Trophoblast cell (in vitro differentiated cells and primary cell): ENCODE measurements at regions not wholly inside any gene's neighbourhood (a gene's known extent, or its start where the extent isn't known, plus 50 kb on each side); places are given as distances from the start of the nearest gene placed in this dataset.
A peak's percentile ranks its signal among the peaks of the same experiment; 100 is the strongest.

Experiments
- DNase-seq, 2 donors: peaks; one replicate each; pipeline ENCODE4 v3.0.0-alpha.2; 2016
- H2AFZ ChIP-seq: 2 replicates; pipeline ENCODE4 v1.6.1; 2013; ENCODE audit warnings: low read length, moderate library complexity, mild to moderate bottlenecking; ENCODE audit not compliant: insufficient read depth, poor library complexity
- H2AK5ac ChIP-seq: 2 replicates; pipeline ENCODE4 v1.6.1; 2013; ENCODE audit warnings: mild to moderate bottlenecking, low read length
- H2BK120ac ChIP-seq: 2 replicates; pipeline ENCODE4 v1.6.1; 2013; ENCODE audit warnings: low read length, mild to moderate bottlenecking, moderate library complexity; ENCODE audit not compliant: insufficient read depth, poor library complexity
- H2BK12ac ChIP-seq: 2 replicates; pipeline ENCODE4 v1.6.1; 2013; ENCODE audit warnings: mild to moderate bottlenecking, low read length, moderate library complexity
- H2BK5ac ChIP-seq: 2 replicates; pipeline ENCODE4 v1.6.1; 2013; ENCODE audit warnings: low read length, low read depth, moderate library complexity, mild to moderate bottlenecking; ENCODE audit not compliant: poor library complexity
- H3K14ac ChIP-seq: 2 replicates; pipeline ENCODE4 v1.6.1; 2013; ENCODE audit warnings: mild to moderate bottlenecking, low read length
- H3K18ac ChIP-seq: 2 replicates; pipeline ENCODE4 v1.6.1; 2013; ENCODE audit warnings: mild to moderate bottlenecking, low read length
- H3K23ac ChIP-seq: 2 replicates; pipeline ENCODE4 v1.6.1; 2013; ENCODE audit warnings: low read length
- H3K27ac ChIP-seq: 2 replicates; pipeline ENCODE4 v1.5.1; 2013; ENCODE audit warnings: low read depth, mild to moderate bottlenecking, inconsistent platforms, low read length, moderate library complexity
- H3K27me3 ChIP-seq: 2 replicates; pipeline ENCODE4 v1.6.1; 2013; ENCODE audit warnings: inconsistent platforms, mild to moderate bottlenecking, low read length, moderate library complexity; ENCODE audit not compliant: insufficient read depth
- H3K36me3 ChIP-seq, 2 experiments: 1 replicate in 1 of 2; 2 replicates in 1 of 2; pipeline ENCODE4 v1.6.1; 2013; ENCODE audit warnings: low read length in 2 of 2, mild to moderate bottlenecking in 2 of 2, moderate library complexity in 1 of 2; ENCODE audit not compliant: insufficient read depth in 2 of 2, control insufficient read depth in 1 of 2
- H3K4ac ChIP-seq: 2 replicates; pipeline ENCODE4 v1.6.1; 2013; ENCODE audit warnings: low read depth, mild to moderate bottlenecking, low read length, moderate library complexity
- H3K4me1 ChIP-seq, 2 experiments: 1 replicate in 1 of 2; 2 replicates in 1 of 2; pipeline ENCODE4 v1.6.1; 2013; ENCODE audit warnings: low read length in 2 of 2, mild to moderate bottlenecking in 2 of 2, moderate library complexity in 1 of 2; ENCODE audit not compliant: insufficient read depth in 2 of 2, control insufficient read depth in 1 of 2
- H3K4me2 ChIP-seq: 2 replicates; pipeline ENCODE4 v1.6.1; 2013; ENCODE audit warnings: inconsistent platforms, mild to moderate bottlenecking, low read length, moderate library complexity
- H3K4me3 ChIP-seq: 2 replicates; pipeline ENCODE4 v1.5.1; 2013; ENCODE audit warnings: mild to moderate bottlenecking, low read depth, low read length, inconsistent platforms
- H3K79me1 ChIP-seq: one replicate; pipeline ENCODE4 v1.6.1; 2013; ENCODE audit warnings: low read length
- H3K79me2 ChIP-seq: 2 replicates; pipeline ENCODE4 v1.6.1; 2013; ENCODE audit warnings: low read length, mild to moderate bottlenecking; ENCODE audit not compliant: control insufficient read depth, insufficient read depth, poor library complexity
- H3K9ac ChIP-seq: 2 replicates; pipeline ENCODE4 v1.6.1; 2013; ENCODE audit warnings: mild to moderate bottlenecking, low read length
- H3K9me3 ChIP-seq: 2 replicates; pipeline ENCODE4 v1.6.1; 2013; ENCODE audit warnings: low read depth, mild to moderate bottlenecking, control low read depth, inconsistent platforms, low read length; ENCODE audit not compliant: insufficient read depth
- H4K12ac ChIP-seq: 2 replicates; pipeline ENCODE4 v1.6.1; 2013; ENCODE audit warnings: low read depth, mild to moderate bottlenecking, low read length, moderate library complexity
- H4K8ac ChIP-seq: 2 replicates; pipeline ENCODE4 v1.6.1; 2013; ENCODE audit warnings: low read depth, mild to moderate bottlenecking, low read length, moderate library complexity
- H4K91ac ChIP-seq: one replicate; pipeline ENCODE4 v1.6.1; 2013; ENCODE audit warnings: low read depth, mild to moderate bottlenecking, low read length, moderate library complexity
- WGBS: extraction: QIAGEN DNeasy Blood & Tissue Kit; methylation state at CpG from one replicate; pipeline ENCODE4 v1.1.7; 2013; ENCODE audit warnings: missing lambda C conversion rate; ENCODE audit not compliant: insufficient read length, insufficient coverage; ENCODE audit errors: extremely low coverage; 5-methylcytosine and 5-hydroxymethylcytosine counted together

DNA sequence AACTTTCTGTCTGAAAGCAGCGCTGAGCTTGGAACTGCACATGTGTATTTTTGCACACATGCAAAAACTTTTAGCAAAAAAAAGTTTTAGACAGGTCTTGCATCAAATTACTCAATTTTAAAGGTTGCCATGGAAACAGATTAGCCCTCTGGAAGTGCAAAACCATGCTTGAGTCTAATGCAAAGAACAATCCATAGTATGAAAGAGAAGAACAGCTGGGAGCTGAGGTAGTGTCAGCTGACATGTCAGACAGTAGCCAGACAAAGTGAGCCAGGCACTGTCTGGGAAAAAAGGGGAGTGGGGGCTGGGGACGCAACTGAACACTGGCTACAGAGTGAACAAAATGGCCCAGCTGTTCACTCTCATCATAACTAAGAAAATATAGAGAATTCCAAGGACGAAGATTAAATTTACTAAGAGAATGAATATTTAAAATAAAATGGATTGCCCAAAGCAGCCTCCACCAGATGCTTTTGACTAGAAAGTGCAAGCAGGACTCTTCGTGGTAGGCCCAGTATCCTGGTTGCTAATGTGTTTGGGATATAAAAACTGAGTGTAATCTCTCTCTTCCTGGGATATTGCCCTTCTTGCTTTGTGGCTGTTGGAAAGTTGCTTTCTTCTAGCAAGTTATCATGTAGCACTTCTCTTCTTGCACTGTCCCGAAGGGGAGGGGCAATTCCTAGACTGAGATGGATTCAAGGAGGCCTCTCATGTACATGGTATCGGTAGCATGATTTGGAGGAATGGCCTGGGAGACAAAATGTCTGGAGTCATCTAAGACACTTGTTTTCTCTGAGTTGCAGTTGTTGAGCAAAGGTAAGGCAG is 434.1 kb upstream of the FAT3 start:
- peaks cover 7 to 13% of the 10 kb centered on the region in 2 experiments for H3K4me1 ChIP-seq
- peak overlapping the region; percentile 77 for H4K8ac ChIP-seq
- H3K79me2 ChIP-seq, result peaks cover 2% of the 10 kb centered on the region
- no peak overlapping the region for H3K4me3 ChIP-seq
- H2AK5ac ChIP-seq, result peak overlapping the region; percentile 79
- H2AFZ ChIP-seq, result no peak overlapping the region
- peak overlapping the region; percentile 96 for H2BK120ac ChIP-seq
- peak overlapping the region; percentile 56 for H3K27ac ChIP-seq
- no peaks in the 10 kb centered on the region for H3K36me3 ChIP-seq
- H3K9ac ChIP-seq, result no peak overlapping the region
- peak overlapping the region; percentile 89 for H3K4ac ChIP-seq
- peak overlapping the region; percentile 31 for H3K4me2 ChIP-seq
- H3K27me3 ChIP-seq, result no peaks in the 10 kb centered on the region
- peak overlapping the region; percentile 64 for H4K12ac ChIP-seq
- H2BK12ac ChIP-seq, result peak overlapping the region; percentile 97
- H3K9me3 ChIP-seq, result no peaks in the 10 kb centered on the region
- no peak for DNase-seq
- peak overlapping the region; percentile 80 for H3K18ac ChIP-seq
- H3K79me1 ChIP-seq, result peaks cover 11% of the 10 kb centered on the region
- no peak overlapping the region for H3K23ac ChIP-seq
- H3K14ac ChIP-seq, result peak overlapping the region; percentile 90
- H2BK5ac ChIP-seq, result peak overlapping the region; percentile 97
- no CpG with 5 or more reads among the region's 6 CpGs for WGBS
- peak overlapping the region; percentile 94 for H4K91ac ChIP-seq

DNA sequence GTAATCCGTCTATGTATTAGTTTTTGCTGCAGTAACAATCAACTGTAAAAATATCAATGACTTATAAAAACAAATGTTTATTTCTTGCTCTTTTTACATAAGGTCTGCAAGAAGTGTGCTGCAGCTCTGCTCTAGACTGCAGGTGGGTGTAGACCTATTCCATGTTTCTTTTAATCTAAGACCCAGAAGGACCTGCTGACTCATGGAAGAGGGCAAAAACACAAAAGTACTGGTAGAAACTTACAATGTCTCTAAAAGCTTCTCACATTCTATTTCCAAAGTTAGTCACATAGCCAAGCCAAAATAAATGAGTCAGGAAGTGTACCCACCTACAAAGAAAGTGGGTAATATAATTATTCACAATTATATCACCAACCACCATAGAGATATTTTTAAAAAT is 435.9 kb upstream of the FAT3 start:
- WGBS, result no CpG with 5 or more reads among the region's 1 CpG
- H3K14ac ChIP-seq, result no peak overlapping the region

DNA sequence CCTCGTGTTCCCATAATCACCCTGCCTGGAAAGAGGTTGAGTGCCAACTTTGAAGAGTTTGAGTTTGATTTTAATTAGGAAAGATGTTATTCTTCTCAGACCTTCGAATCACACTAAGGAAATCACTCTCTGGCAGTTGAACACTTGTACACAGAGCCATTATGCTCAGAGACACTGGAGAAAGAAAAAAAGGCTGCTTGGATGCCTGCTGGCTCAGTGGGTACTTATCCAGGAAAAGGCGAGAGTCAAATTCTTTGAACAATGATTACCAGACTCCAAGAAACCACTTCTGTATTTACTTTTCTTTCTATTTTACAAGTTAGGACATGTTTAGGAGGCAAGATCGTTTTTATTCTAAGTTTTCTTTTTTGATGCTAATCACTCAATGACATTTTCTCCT is 438.5 kb upstream of the FAT3 start:
- Histone ChIP-seq H4K12ac (no peak overlapping the region), H3K36me3 (peaks cover 0 to 3% of the 10 kb centered on the region in 2 experiments), H3K18ac (no peak overlapping the region), H3K27ac (no peak overlapping the region), H2AFZ (no peak overlapping the region), H3K9ac (no peak overlapping the region), H3K4me2 (no peak overlapping the region), H3K79me1 (peaks cover 5% of the 10 kb centered on the region), H2AK5ac (no peak overlapping the region), H2BK5ac (no peak overlapping the region), H4K91ac (no peak overlapping the region), H3K23ac (no peak overlapping the region), H3K9me3 (peaks cover 5% of the 10 kb centered on the region), H3K4me3 (no peak overlapping the region), H3K4me1 (peaks cover 4 to 8% of the 10 kb centered on the region in 2 experiments), H3K27me3 (no peaks in the 10 kb centered on the region), H3K79me2 (peaks cover 2% of the 10 kb centered on the region), H3K14ac (no peak overlapping the region), H2BK120ac (no peak overlapping the region), H2BK12ac (no peak overlapping the region), H4K8ac (no peak overlapping the region), H3K4ac (no peak overlapping the region)
- WGBS, result no CpG with 5 or more reads among the region's 4 CpGs
- no peak for DNase-seq

More for the DNA sequence above, 435.9 kb upstream of the FAT3 start:
- H3K9me3 ChIP-seq, result no peaks in the 10 kb centered on the region
- H3K4ac ChIP-seq, result no peak overlapping the region
- no peak overlapping the region for H2AFZ ChIP-seq
- no peak overlapping the region for H3K23ac ChIP-seq
- no peak overlapping the region for H3K18ac ChIP-seq
- no peak overlapping the region for H4K8ac ChIP-seq
- no peak for DNase-seq
- no peak overlapping the region for H2BK12ac ChIP-seq
- H3K36me3 ChIP-seq, result no peaks in the 10 kb centered on the region
- H3K79me1 ChIP-seq, result peaks cover 11% of the 10 kb centered on the region
- H4K12ac ChIP-seq, result no peak overlapping the region
- H3K4me2 ChIP-seq, result no peak overlapping the region
- H2BK5ac ChIP-seq, result no peak overlapping the region
- H3K4me1 ChIP-seq, result peaks cover 7 to 13% of the 10 kb centered on the region in 2 experiments
- H2AK5ac ChIP-seq, result no peak overlapping the region
- no peak overlapping the region for H4K91ac ChIP-seq
- no peaks in the 10 kb centered on the region for H3K27me3 ChIP-seq
- peaks cover 2% of the 10 kb centered on the region for H3K79me2 ChIP-seq
- H3K4me3 ChIP-seq, result no peak overlapping the region
- H3K27ac ChIP-seq, result no peak overlapping the region
- H2BK120ac ChIP-seq, result no peak overlapping the region
- H3K9ac ChIP-seq, result no peak overlapping the region

DNA sequence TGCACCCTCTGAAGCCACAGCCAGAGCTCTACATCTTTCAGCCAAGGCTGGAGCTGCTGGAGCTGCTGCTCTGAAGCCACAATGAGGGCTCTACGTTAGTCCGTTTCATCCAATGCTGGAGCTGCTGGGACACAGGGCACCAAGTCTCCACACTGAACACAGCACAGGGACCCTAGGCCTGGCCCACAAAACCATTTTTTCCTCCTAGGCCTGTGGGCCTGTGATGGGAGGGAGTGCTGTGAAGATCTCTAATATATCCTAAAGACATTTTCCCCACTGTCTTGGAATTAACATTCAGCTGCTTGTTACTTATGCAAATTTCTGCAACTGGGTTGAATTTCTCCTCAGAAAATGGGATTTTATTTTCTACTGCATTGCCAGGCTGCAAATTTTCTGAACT is 441.4 kb upstream of the FAT3 start:
- Histone ChIP-seq H3K18ac (no peak overlapping the region), H3K9ac (no peak overlapping the region), H3K79me2 (no peaks in the 10 kb centered on the region), H3K9me3 (peaks cover 5% of the 10 kb centered on the region), H2BK120ac (no peak overlapping the region), H3K4me3 (no peak overlapping the region), H3K4me2 (no peak overlapping the region), H3K4ac (no peak overlapping the region), H2BK12ac (no peak overlapping the region), H3K79me1 (no peaks in the 10 kb centered on the region), H3K4me1 (no peaks in the 10 kb centered on the region), H2AK5ac (no peak overlapping the region), H4K8ac (no peak overlapping the region), H3K36me3 (peaks cover 0 to 3% of the 10 kb centered on the region in 2 experiments), H3K27me3 (no peaks in the 10 kb centered on the region), H2AFZ (no peak overlapping the region), H2BK5ac (no peak overlapping the region), H4K91ac (no peak overlapping the region), H3K23ac (no peak overlapping the region), H3K27ac (no peak overlapping the region), H3K14ac (no peak overlapping the region), H4K12ac (no peak overlapping the region)
- no CpG with 5 or more reads among the region's 2 CpGs for WGBS
- no peak for DNase-seq
